ENCODE measurements at regions not wholly inside any gene's neighbourhood (a gene's known extent, or its start where the extent isn't known, plus 50 kb on each side); places are given as distances from the start of the nearest gene placed in this dataset.
A peak's percentile ranks its signal among the peaks of the same experiment; 100 is the strongest.

DNA sequence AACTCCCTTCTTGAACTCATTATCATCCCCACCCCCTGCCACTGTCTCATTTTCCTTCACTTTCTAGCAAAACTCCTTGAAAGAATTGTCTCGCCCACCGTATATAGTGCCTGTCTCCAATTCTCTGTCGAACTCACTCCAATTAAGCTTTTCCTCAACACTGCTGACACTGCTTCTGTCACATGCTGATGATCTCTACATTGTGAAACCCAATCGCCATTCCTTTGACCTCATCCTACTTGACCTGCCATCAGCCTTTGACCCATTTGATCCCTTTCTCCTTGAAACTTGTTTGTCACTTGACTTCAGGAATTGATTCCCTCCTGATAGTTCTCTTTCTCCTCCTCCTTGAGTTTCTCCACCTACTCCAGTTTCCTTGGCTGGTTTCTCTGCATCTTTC lies 54.8 kb downstream of the CCDC71L start:
- Histone ChIP-seq H3K4me3 (ENCODE audit: low read length) (no peak overlapping the region), H3K4me1 (ENCODE audit: control insufficient read depth, insufficient read depth, low read length) (no peaks in the 10 kb centered on the region), H3K27me3 (ENCODE audit: control insufficient read depth, insufficient read depth, low read length) (no peaks in the 10 kb centered on the region), H3K27ac (ENCODE audit: low read length) (no peak overlapping the region), H3K9me3 (replicated peaks; ENCODE audit: control insufficient read depth, low read depth, low read length) (no peaks in the 10 kb centered on the region), H3K36me3 (ENCODE audit: control insufficient read depth, insufficient read depth, low read length) (no peaks in the 10 kb centered on the region)
- 90% methylated on average over 4 of the region's 4 CpGs for WGBS (ENCODE audit: insufficient coverage)
- no peak for DNase-seq

DNA sequence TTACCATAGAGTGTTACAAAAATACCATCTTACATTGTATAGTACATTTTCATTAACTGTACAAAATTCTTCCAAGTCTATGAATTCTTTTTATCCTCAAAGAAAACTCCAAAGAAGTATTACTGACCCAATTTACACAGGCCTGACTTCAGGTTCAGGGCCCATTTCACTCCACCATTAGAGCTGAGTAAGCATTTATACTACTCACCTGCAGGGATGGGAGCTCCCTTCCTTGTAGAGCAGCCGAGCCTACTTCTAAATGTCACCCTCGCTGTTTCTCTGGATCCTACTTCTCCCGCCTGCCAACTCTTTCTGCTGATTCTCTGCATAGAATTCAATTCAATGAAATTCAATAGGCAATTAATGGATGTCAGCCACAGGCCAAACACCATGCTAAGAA lies 56.0 kb downstream of the CCDC71L start:
- no CpG with 5 or more reads among the region's 3 CpGs for WGBS (ENCODE audit: insufficient coverage)
- H3K4me1 ChIP-seq (ENCODE audit: control insufficient read depth, insufficient read depth, low read length): no peaks in the 10 kb centered on the region
- H3K9me3 ChIP-seq (replicated peaks; ENCODE audit: control insufficient read depth, low read depth, low read length): no peaks in the 10 kb centered on the region
- no peaks in the 10 kb centered on the region for H3K27me3 ChIP-seq (ENCODE audit: control insufficient read depth, insufficient read depth, low read length)
- no peaks in the 10 kb centered on the region for H3K36me3 ChIP-seq (ENCODE audit: control insufficient read depth, insufficient read depth, low read length)
- no peak overlapping the region for H3K27ac ChIP-seq (ENCODE audit: low read length)
- no peak for DNase-seq
- H3K4me3 ChIP-seq (ENCODE audit: low read length): no peak overlapping the region

DNA sequence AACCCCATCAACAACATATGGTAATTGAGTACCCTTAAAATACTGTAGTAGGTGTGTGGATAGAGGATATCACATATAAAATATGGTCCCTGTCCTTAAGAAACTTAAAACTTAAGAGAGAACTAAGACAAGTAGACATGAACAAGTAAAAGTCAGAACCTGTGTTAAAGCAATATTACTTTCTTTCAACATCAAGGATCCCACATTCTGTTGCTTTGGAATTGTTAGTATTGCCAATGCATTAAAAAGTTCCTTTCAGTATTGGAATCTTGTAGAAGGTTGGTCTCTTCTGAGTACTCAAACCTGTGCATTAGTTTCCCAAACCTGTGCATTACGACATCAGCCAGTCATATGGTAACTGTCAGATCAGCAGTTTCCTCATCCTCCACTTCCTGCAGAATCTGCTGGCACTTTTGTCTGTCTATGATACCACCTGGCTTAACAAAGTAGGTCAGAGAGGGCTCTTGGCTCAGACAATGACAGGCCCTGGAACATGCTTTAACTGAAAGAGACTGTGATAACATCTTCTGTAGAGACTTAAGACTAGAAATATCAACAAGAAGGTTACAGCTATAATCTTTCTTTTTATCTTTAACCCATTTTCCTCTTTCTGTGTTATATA lies 56.5 kb downstream of the CCDC71L start:
- Histone ChIP-seq H3K27ac (ENCODE audit: low read length) (no peak overlapping the region), H3K9me3 (replicated peaks; ENCODE audit: control insufficient read depth, low read depth, low read length) (no peaks in the 10 kb centered on the region), H3K27me3 (ENCODE audit: control insufficient read depth, insufficient read depth, low read length) (no peaks in the 10 kb centered on the region), H3K4me1 (ENCODE audit: control insufficient read depth, insufficient read depth, low read length) (no peaks in the 10 kb centered on the region), H3K4me3 (ENCODE audit: low read length) (no peak overlapping the region), H3K36me3 (ENCODE audit: control insufficient read depth, insufficient read depth, low read length) (no peaks in the 10 kb centered on the region)
- no CpG with 5 or more reads among the region's 1 CpG for WGBS (ENCODE audit: insufficient coverage)
- DNase-seq: no peak

- H3K27me3 ChIP-seq (ENCODE audit: control insufficient read depth, insufficient read depth, low read length): no peaks in the 10 kb centered on the region
- H3K4me1 ChIP-seq (ENCODE audit: control insufficient read depth, insufficient read depth, low read length): no peaks in the 10 kb centered on the region
- no CpG with 5 or more reads among the region's 4 CpGs for WGBS (ENCODE audit: insufficient coverage)
- H3K27ac ChIP-seq (ENCODE audit: low read length): no peak overlapping the region
- no peaks in the 10 kb centered on the region for H3K9me3 ChIP-seq (replicated peaks; ENCODE audit: control insufficient read depth, low read depth, low read length)
- H3K4me3 ChIP-seq (ENCODE audit: low read length): no peak overlapping the region
- no peaks in the 10 kb centered on the region for H3K36me3 ChIP-seq (ENCODE audit: control insufficient read depth, insufficient read depth, low read length)
- DNase-seq: no peak
These were observed 57.6 kb downstream of the CCDC71L start for GRCh38 chr7:106603346-106603745.

DNA sequence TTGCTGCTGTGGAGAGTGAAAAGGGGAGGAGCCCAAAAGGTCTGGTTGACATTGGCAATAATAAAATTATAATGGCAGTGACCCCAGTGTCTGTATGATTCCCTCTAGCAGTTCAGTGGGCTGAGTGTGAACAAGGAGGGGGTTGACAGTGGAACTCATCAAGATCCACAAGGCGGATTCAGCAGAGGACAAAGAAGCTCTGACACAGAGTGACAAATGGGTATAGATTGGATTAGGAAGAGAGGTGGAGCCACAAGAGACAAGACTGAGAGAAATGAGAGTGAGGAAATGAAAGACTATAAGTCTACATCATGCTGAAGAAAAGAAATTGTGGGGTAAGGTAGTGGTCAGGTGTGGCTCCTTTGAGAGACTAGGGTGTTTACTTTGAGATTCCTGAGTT lies 58.9 kb downstream of the CCDC71L start:
- WGBS (ENCODE audit: insufficient coverage): 82% methylated on average over 1 of the region's 1 CpG
- H3K4me1 ChIP-seq (ENCODE audit: control insufficient read depth, insufficient read depth, low read length): no peaks in the 10 kb centered on the region
- H3K9me3 ChIP-seq (replicated peaks; ENCODE audit: control insufficient read depth, low read depth, low read length): no peaks in the 10 kb centered on the region
- no peak for DNase-seq
- no peaks in the 10 kb centered on the region for H3K36me3 ChIP-seq (ENCODE audit: control insufficient read depth, insufficient read depth, low read length)
- H3K4me3 ChIP-seq (ENCODE audit: low read length): no peak overlapping the region
- H3K27ac ChIP-seq (ENCODE audit: low read length): no peak overlapping the region
- H3K27me3 ChIP-seq (ENCODE audit: control insufficient read depth, insufficient read depth, low read length): no peaks in the 10 kb centered on the region

DNA sequence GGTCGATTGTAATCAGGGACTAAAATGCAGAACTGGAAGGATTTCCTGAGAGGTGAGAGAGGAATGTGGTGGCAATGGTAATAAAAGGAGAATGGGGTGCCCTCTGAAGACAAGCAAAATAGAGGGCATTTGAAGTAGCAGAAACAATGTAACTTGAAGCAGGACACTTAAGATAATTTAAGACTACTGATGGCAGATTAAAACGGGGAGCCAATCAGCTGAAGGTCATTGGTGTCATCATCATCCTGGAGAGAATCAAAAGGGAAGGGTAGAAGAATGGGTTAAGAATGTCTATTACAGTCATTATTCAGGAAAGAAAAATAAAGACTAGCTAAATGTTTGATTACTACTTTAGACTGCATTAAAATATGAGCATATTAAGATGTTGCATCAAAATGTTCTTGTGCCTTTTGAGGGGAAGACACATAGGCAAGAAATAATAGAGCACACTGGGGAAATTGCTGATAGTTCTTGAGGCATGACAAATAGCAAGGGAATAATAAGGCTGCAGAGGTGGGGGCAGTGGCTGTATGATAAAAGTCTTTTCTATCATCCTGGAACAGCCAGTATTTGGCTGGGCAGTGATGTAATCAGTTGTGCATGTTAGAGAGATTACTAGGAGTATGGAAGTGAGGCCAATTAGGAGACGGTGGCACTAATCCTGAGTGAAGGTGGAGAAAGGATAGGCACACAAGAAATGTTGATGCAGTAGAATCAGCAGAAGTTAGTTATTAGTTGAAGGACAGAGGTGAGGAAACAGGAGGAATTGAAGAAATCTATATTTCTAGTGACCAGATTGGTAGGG lies 60.2 kb downstream of the CCDC71L start:
- Histone ChIP-seq H3K27ac (ENCODE audit: low read length) (no peak overlapping the region), H3K4me1 (ENCODE audit: control insufficient read depth, insufficient read depth, low read length) (no peaks in the 10 kb centered on the region), H3K36me3 (ENCODE audit: control insufficient read depth, insufficient read depth, low read length) (no peaks in the 10 kb centered on the region), H3K27me3 (ENCODE audit: control insufficient read depth, insufficient read depth, low read length) (no peaks in the 10 kb centered on the region), H3K9me3 (replicated peaks; ENCODE audit: control insufficient read depth, low read depth, low read length) (no peaks in the 10 kb centered on the region), H3K4me3 (ENCODE audit: low read length) (no peak overlapping the region)
- WGBS (ENCODE audit: insufficient coverage): 61% methylated on average over 3 of the region's 3 CpGs
- no peak for DNase-seq

DNA sequence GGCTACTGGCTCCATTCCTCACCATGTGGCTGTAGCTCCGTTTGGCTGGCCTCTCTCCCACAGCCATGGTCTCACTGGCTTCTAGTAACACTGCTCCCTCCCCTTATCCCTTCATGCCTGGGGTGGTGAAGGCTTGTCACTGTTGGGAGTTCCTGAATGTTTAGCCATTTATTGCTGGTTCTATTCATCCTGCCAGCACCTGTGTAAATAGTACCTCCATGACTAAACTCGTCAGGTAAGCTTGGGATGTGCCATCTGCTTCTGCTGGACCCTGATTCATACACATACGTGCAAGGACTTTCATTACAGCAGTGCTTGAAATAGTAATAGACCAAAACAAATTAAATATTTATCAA lies 61.6 kb downstream of the CCDC71L start:
- no peaks in the 10 kb centered on the region for H3K4me1 ChIP-seq (ENCODE audit: control insufficient read depth, insufficient read depth, low read length)
- no peak overlapping the region for H3K4me3 ChIP-seq (ENCODE audit: low read length)
- no peaks in the 10 kb centered on the region for H3K9me3 ChIP-seq (replicated peaks; ENCODE audit: control insufficient read depth, low read depth, low read length)
- H3K27me3 ChIP-seq (ENCODE audit: control insufficient read depth, insufficient read depth, low read length): no peaks in the 10 kb centered on the region
- no peak for DNase-seq
- 80% methylated on average over 1 of the region's 3 CpGs for WGBS (ENCODE audit: insufficient coverage)
- H3K36me3 ChIP-seq (ENCODE audit: control insufficient read depth, insufficient read depth, low read length): no peaks in the 10 kb centered on the region
- H3K27ac ChIP-seq (ENCODE audit: low read length): no peak overlapping the region

GRCh38 chr7:106598663-106599342 lies 62.2 kb downstream of the CCDC71L start:
- 0% methylated on average over 3 of the region's 6 CpGs for WGBS (ENCODE audit: insufficient coverage)
- H3K9me3 ChIP-seq (replicated peaks; ENCODE audit: control insufficient read depth, low read depth, low read length): no peaks in the 10 kb centered on the region
- no peak overlapping the region for H3K27ac ChIP-seq (ENCODE audit: low read length)
- H3K36me3 ChIP-seq (ENCODE audit: control insufficient read depth, insufficient read depth, low read length): no peaks in the 10 kb centered on the region
- no peaks in the 10 kb centered on the region for H3K4me1 ChIP-seq (ENCODE audit: control insufficient read depth, insufficient read depth, low read length)
- peak; percentile 78 for DNase-seq
- H3K27me3 ChIP-seq (ENCODE audit: control insufficient read depth, insufficient read depth, low read length): no peaks in the 10 kb centered on the region
- H3K4me3 ChIP-seq (ENCODE audit: low read length): peak overlapping the region; percentile 26

DNA sequence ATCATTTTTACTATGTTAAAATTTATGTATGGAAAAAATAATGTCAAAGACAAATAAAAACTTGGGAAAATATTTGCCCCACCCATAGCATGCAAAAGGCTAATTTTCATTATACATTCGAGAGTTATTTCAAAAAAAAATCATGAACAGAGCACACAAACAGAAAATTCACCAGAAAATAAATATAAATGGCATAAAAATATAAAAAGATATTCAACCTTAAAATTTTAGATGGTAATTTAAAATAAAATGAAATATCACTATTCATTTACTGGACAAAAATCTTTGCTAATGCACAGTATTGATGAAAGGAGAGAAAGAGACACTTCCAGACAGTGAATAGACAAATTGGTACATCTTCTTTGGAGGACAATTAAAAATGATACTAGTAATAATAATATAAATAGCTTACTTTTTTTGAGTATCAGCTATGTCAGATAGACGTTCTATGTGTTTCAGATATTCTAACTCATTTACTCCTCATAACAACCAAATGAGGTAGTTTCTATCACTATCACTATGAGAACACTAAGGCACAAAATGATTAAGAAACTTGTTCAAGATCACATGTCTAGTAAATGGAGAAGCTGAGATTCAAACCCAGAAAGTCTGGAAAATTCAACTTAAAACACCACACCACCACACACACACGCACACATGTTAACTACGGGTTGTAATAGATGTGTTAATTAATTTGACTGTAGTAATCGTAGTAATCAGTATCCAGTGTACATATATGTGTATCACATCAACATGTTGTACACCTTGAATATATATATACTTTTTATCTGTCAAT lies 63.0 kb downstream of the CCDC71L start:
- no CpG with 5 or more reads among the region's 5 CpGs for WGBS (ENCODE audit: insufficient coverage)
- DNase-seq: no peak
- no peaks in the 10 kb centered on the region for H3K36me3 ChIP-seq (ENCODE audit: control insufficient read depth, insufficient read depth, low read length)
- no peaks in the 10 kb centered on the region for H3K27me3 ChIP-seq (ENCODE audit: control insufficient read depth, insufficient read depth, low read length)
- no peak overlapping the region for H3K4me3 ChIP-seq (ENCODE audit: low read length)
- H3K9me3 ChIP-seq (replicated peaks; ENCODE audit: control insufficient read depth, low read depth, low read length): no peaks in the 10 kb centered on the region
- H3K27ac ChIP-seq (ENCODE audit: low read length): no peak overlapping the region
- no peaks in the 10 kb centered on the region for H3K4me1 ChIP-seq (ENCODE audit: control insufficient read depth, insufficient read depth, low read length)

DNA sequence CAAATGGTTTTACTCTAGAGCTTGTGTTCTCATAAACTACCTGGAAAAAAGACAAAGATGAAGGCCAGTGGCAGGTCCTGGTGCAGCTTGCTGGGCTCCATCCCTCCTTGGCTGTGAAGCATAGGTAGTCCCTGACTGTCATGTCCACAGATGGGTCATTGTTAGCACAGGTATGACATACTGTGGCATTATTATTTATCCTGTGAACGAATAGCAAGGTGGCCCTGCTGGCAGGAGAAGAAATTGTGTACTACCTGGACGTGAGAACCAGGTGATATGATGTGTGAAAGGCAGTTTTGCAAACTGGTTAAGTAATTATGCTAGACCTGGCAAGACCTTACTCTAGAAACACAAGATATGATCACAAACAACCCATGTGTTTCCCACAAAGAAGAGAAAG lies 63.9 kb downstream of the CCDC71L start:
- DNase-seq: no peak

More for the DNA sequence above, 63.9 kb downstream of the CCDC71L start:
- no peak overlapping the region for H3K27ac ChIP-seq (ENCODE audit: low read length)
- 80% methylated on average over 2 of the region's 2 CpGs for WGBS (ENCODE audit: insufficient coverage)
- no peaks in the 10 kb centered on the region for H3K27me3 ChIP-seq (ENCODE audit: control insufficient read depth, insufficient read depth, low read length)
- no peaks in the 10 kb centered on the region for H3K9me3 ChIP-seq (replicated peaks; ENCODE audit: control insufficient read depth, low read depth, low read length)
- H3K4me1 ChIP-seq (ENCODE audit: control insufficient read depth, insufficient read depth, low read length): no peaks in the 10 kb centered on the region
- no peak overlapping the region for H3K4me3 ChIP-seq (ENCODE audit: low read length)
- H3K36me3 ChIP-seq (ENCODE audit: control insufficient read depth, insufficient read depth, low read length): no peaks in the 10 kb centered on the region

Data from muscle of leg (tissue), 3 donors.